Stomach (tissue), 4 donors: ENCODE measurements at regions not wholly inside any gene's neighbourhood (a gene's known extent, or its start where the extent isn't known, plus 50 kb on each side); places are given as distances from the start of the nearest gene placed in this dataset.
"Not testable (repeated sequence)": the region's sequence is repeated elsewhere in the genome, so short reads cannot be mapped to it uniquely, and the experiment has no call there.

Experiments
- CTCF ChIP-seq, 7 experiments: fragments of 450-650 bp in 4 of 7; fragments of 200-600 bp in 3 of 7; sonication (generic) in 3 of 7; IDR thresholded peaks; one replicate each; pipeline ENCODE4 v1.5.1; 2016 to 2019; ENCODE audit warnings: antibody characterized with exemption in 7 of 7, control low read depth in 2 of 7, mild to moderate bottlenecking in 1 of 7
- EP300 ChIP-seq: sonication (generic); formaldehyde crosslinking; IDR thresholded peaks from one replicate; pipeline ENCODE4 v1.6.1; 2017; ENCODE audit warnings: antibody characterized with exemption
- POLR2A ChIP-seq, 4 donors: fragments of 450-650 bp; IDR thresholded peaks; one replicate each; pipeline ENCODE4 v1.6.1; 2016; ENCODE audit warnings: antibody characterized with exemption in 4 of 4, control low read depth in 2 of 4, mild to moderate bottlenecking in 1 of 4, moderate library complexity in 1 of 4
- POLR2AphosphoS5 ChIP-seq, 3 donors: sonication (generic); formaldehyde crosslinking; IDR thresholded peaks; one replicate each; pipeline ENCODE4 v1.6.1; 2016; ENCODE audit warnings: antibody characterized with exemption in 3 of 3

DNA sequence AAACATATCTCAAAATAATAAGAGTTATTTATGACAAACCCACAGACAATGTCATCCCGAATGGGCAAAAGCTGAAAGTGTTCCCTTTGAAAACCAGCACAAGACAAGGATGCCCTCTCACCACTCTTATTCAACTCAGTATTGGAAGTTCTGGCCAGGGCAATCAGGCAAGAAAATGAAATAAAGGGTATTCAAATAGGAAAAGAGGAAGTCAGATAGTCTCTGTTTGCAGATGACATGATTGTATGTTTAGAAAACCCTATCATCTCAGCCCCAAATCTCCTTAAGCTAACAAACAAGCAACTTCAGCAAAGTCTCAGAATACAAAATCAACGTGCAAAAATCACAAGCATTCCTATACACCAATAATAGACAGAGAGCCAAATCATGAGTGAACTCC lies 169.8 kb downstream of the MRPL39 start:
- not testable (repeated sequence) for TF ChIP-seq CTCF (IDR thresholded peaks at IDR 0.05); POLR2A (IDR thresholded peaks at IDR 0.05); POLR2AphosphoS5 (IDR thresholded peaks at IDR 0.05); EP300
